ENCODE measurements at regions not wholly inside any gene's neighbourhood (a gene's known extent, or its start where the extent isn't known, plus 50 kb on each side); places are given as distances from the start of the nearest gene placed in this dataset.

- TF ChIP-seq CTCF (IDR thresholded peaks at IDR 0.05; ENCODE audit: poor library complexity) (no peak), EZH2 (IDR thresholded peaks at IDR 0.05; ENCODE audit: borderline replicate concordance) (no peak)
These were observed 181.9 kb downstream of the TMEM200A start for GRCh38 chr6:130547723-130548122.
